H1 (cell line): ENCODE measurements at regions not wholly inside any gene's neighbourhood (a gene's known extent, or its start where the extent isn't known, plus 50 kb on each side); places are given as distances from the start of the nearest gene placed in this dataset.

Experiments used
- CTCF ChIP-seq, 3 experiments: IDR thresholded peaks; 1 replicate in 2 of 3; 2 replicates in 1 of 3; pipeline versions ENCODE4 v1.5.1 to v1.6.1; 2011; ENCODE audit warnings: low read length in 3 of 3, mild to moderate bottlenecking in 3 of 3, inconsistent platforms in 2 of 3, low read depth in 1 of 3, moderate library complexity in 1 of 3; ENCODE audit not compliant: insufficient read depth in 1 of 3; ENCODE audit errors: control extremely low read depth in 1 of 3
- EZH2 ChIP-seq: fragments of 200-600 bp; sonication (generic); IDR thresholded peaks from 2 replicates; pipeline ENCODE4 v1.7.1; 2012; ENCODE audit warnings: low read depth, mild to moderate bottlenecking, moderate library complexity, low read length, inconsistent platforms; ENCODE audit not compliant: severe bottlenecking
- POLR2A ChIP-seq, 2 experiments: IDR thresholded peaks; 1 replicate in 1 of 2; 2 replicates in 1 of 2; pipeline ENCODE4 v1.6.1; 2011; ENCODE audit warnings: low read depth in 2 of 2, low read length in 2 of 2, mild to moderate bottlenecking in 2 of 2; ENCODE audit errors: control extremely low read depth in 1 of 2
- RFX5 ChIP-seq: IDR thresholded peaks from 2 replicates; pipeline ENCODE4 v1.6.1; 2011; ENCODE audit warnings: low read depth, low read length, improper control_type of control experiment, borderline replicate concordance
- TAF1 ChIP-seq: IDR thresholded peaks from 2 replicates; pipeline ENCODE4 v1.6.1; 2011; ENCODE audit warnings: mild to moderate bottlenecking, low read depth, low read length
- TCF12 ChIP-seq: IDR thresholded peaks from 2 replicates; pipeline ENCODE4 v1.6.1; 2011; ENCODE audit warnings: low read depth, mild to moderate bottlenecking, low read length

- TF ChIP-seq TCF12, result no peak
- no peak for TF ChIP-seq CTCF (IDR thresholded peaks at IDR 0.05; ENCODE audit: control extremely low read depth in 1 of 3, insufficient read depth in 1 of 3, low read depth in 1 of 3, low read length in 3 of 3)
- no peak for TF ChIP-seq POLR2A (IDR thresholded peaks at IDR 0.05; ENCODE audit: control extremely low read depth in 1 of 2, low read depth in 2 of 2, low read length in 2 of 2)
- no peak for TF ChIP-seq RFX5
- TF ChIP-seq EZH2, result no peak
- TF ChIP-seq TAF1, result no peak
Observed at GRCh38 chr3:87791248-87792027, 267.4 kb downstream of the CGGBP1 start.
